Sigmoid colon (tissue), 4 donors: ENCODE measurements at regions not wholly inside any gene's neighbourhood (a gene's known extent, or its start where the extent isn't known, plus 50 kb on each side); places are given as distances from the start of the nearest gene placed in this dataset.

Source experiments
- EP300 ChIP-seq, 4 donors: sonication (generic); formaldehyde crosslinking; IDR thresholded peaks; one replicate each; pipeline ENCODE4 v1.6.1; 2017; ENCODE audit warnings: antibody characterized with exemption in 4 of 4
- POLR2A ChIP-seq, 2 donors: fragments of 450-650 bp; IDR thresholded peaks; one replicate each; pipeline ENCODE4 v1.6.1; 2016; ENCODE audit warnings: antibody characterized with exemption in 2 of 2, mild to moderate bottlenecking in 2 of 2, moderate library complexity in 2 of 2

- no peak for TF ChIP-seq EP300 (IDR thresholded peaks at IDR 0.05)
- no peak for TF ChIP-seq POLR2A (IDR thresholded peaks at IDR 0.05)
These were observed 66.6 kb downstream of the LLPH start for GRCh38 chr12:66063916-66064315.
